GM12875 (cell line): ENCODE measurements at regions not wholly inside any gene's neighbourhood (a gene's known extent, or its start where the extent isn't known, plus 50 kb on each side); places are given as distances from the start of the nearest gene placed in this dataset.

ENCODE experiments used
- H3K4me3 ChIP-seq: one replicate; pipeline ENCODE4 v1.5.1; 2011; ENCODE audit warnings: low read depth, low read length, control low read depth
- CTCF ChIP-seq: IDR thresholded peaks from 2 replicates; pipeline ENCODE4 v1.5.1; 2011; ENCODE audit warnings: low read depth, mild to moderate bottlenecking, control low read depth, inconsistent platforms, low read length, moderate library complexity, borderline replicate concordance; ENCODE audit not compliant: insufficient read depth

- H3K4me3 ChIP-seq = no peak overlapping the region
- no peak for TF ChIP-seq CTCF
Observed at GRCh38 chr6:1127597-1128288, 184.2 kb upstream of the FOXQ1 start.

- no peak overlapping the region for H3K4me3 ChIP-seq
- TF ChIP-seq CTCF = no peak
Observed at GRCh38 chr6:1127129-1127528, 184.8 kb upstream of the FOXQ1 start.

- TF ChIP-seq CTCF = no peak
- H3K4me3 ChIP-seq = no peak overlapping the region
Observed at GRCh38 chr6:1126036-1126435, 185.9 kb upstream of the FOXQ1 start.

GRCh38 chr6:1125297-1125696 is 186.6 kb upstream of the FOXQ1 start:
- H3K4me3 ChIP-seq = no peak overlapping the region
- TF ChIP-seq CTCF = no peak

- no peak for TF ChIP-seq CTCF
- H3K4me3 ChIP-seq = no peak overlapping the region
Observed at GRCh38 chr6:1124885-1125284, 187.0 kb upstream of the FOXQ1 start.

- no peak overlapping the region for H3K4me3 ChIP-seq
- TF ChIP-seq CTCF = no peak
Observed at GRCh38 chr6:1123386-1124375, 188.2 kb upstream of the FOXQ1 start.

GRCh38 chr6:1122083-1122482 is 189.8 kb upstream of the FOXQ1 start:
- no peak overlapping the region for H3K4me3 ChIP-seq
- TF ChIP-seq CTCF = no peak
